ENCODE measurements at regions not wholly inside any gene's neighbourhood (a gene's known extent, or its start where the extent isn't known, plus 50 kb on each side); places are given as distances from the start of the nearest gene placed in this dataset.

- TF ChIP-seq EZH2phosphoT487 (IDR thresholded peaks at IDR 0.05; ENCODE audit: borderline replicate concordance) (no peak), CTCF (IDR thresholded peaks at IDR 0.05 in 2 of 3, conservative IDR thresholded peaks at IDR 0.05 in 1 of 3; ENCODE audit: borderline replicate concordance in 1 of 3, insufficient read depth in 1 of 3, low read depth in 2 of 3, low read length in 2 of 3) (no peak), CBX3 (IDR thresholded peaks at IDR 0.05; ENCODE audit: low read depth) (no peak), ELF1 (IDR thresholded peaks at IDR 0.05; ENCODE audit: borderline replicate concordance, low read depth) (no peak), POLR2A (IDR thresholded peaks at IDR 0.05; ENCODE audit: borderline replicate concordance, extremely low read depth, insufficient read depth, insufficient read length) (no peak)
- TF ChIP-seq, protein P1, sequence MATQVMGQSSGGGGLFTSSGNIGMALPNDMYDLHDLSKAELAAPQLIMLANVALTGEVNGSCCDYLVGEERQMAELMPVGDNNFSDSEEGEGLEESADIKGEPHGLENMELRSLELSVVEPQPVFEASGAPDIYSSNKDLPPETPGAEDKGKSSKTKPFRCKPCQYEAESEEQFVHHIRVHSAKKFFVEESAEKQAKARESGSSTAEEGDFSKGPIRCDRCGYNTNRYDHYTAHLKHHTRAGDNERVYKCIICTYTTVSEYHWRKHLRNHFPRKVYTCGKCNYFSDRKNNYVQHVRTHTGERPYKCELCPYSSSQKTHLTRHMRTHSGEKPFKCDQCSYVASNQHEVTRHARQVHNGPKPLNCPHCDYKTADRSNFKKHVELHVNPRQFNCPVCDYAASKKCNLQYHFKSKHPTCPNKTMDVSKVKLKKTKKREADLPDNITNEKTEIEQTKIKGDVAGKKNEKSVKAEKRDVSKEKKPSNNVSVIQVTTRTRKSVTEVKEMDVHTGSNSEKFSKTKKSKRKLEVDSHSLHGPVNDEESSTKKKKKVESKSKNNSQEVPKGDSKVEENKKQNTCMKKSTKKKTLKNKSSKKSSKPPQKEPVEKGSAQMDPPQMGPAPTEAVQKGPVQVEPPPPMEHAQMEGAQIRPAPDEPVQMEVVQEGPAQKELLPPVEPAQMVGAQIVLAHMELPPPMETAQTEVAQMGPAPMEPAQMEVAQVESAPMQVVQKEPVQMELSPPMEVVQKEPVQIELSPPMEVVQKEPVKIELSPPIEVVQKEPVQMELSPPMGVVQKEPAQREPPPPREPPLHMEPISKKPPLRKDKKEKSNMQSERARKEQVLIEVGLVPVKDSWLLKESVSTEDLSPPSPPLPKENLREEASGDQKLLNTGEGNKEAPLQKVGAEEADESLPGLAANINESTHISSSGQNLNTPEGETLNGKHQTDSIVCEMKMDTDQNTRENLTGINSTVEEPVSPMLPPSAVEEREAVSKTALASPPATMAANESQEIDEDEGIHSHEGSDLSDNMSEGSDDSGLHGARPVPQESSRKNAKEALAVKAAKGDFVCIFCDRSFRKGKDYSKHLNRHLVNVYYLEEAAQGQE (IDR thresholded peaks at IDR 0.05; ENCODE audit: low read depth), result no peak
These were observed 74.3 kb upstream of the PCBD1 start for GRCh38 chr10:70962686-70963085.

Measured in HCT116 (cell line).